PC-3 (cell line): ENCODE measurements at regions not wholly inside any gene's neighbourhood (a gene's known extent, or its start where the extent isn't known, plus 50 kb on each side); places are given as distances from the start of the nearest gene placed in this dataset.

Source experiments
- ATAC-seq: fragments of 200-7000 bp; cut with Tn5 transposase; 2 replicates; pipeline ENCODE4 v1.9.1; 2020; ENCODE audit warnings: mild to moderate bottlenecking, moderate library complexity
- BruUV-seq: library from RNA; stranded (reverse); fragments of 400-500 nt; replicated peaks from 2 replicates; lab custom pipeline; 2021; lab: Mats Ljungman, UMichigan
- CTCF ChIA-PET: fragments of 300-600 bp; sonication (Branson Sonifier 250); formaldehyde crosslinking; loops from one replicate; lab custom pipeline; 2022; ENCODE audit warnings: antibody characterized with exemption; lab: Charles Lee
- POLR2A ChIA-PET: fragments of 300-600 bp; sonication (Branson Sonifier 250); formaldehyde crosslinking; loops from one replicate; lab custom pipeline; 2022; ENCODE audit warnings: antibody characterized with exemption; ENCODE audit not compliant: unreplicated experiment; lab: Charles Lee
- DNase-seq: peaks from one replicate; pipeline ENCODE4 v3.0.0-alpha.2; 2015
- H2AFZ ChIP-seq: fragments of 300-600 bp; sonication (generic); 2 replicates; pipeline ENCODE4 v1.6.0; 2016; ENCODE audit warnings: antibody characterized with exemption, low read length
- H3F3A ChIP-seq: fragments of 300-600 bp; sonication (generic); one replicate; pipeline ENCODE4 v1.6.0; 2017; ENCODE audit warnings: antibody characterized with exemption, low read length, control low read depth, mild to moderate bottlenecking; ENCODE audit not compliant: unreplicated experiment
- H3K27ac ChIP-seq: fragments of 300-600 bp; sonication (generic); 2 replicates; pipeline ENCODE4 v1.5.1; 2016; ENCODE audit warnings: mild to moderate bottlenecking, low read length
- H3K27me3 ChIP-seq: fragments of 300-600 bp; sonication (generic); 2 replicates; pipeline ENCODE4 v1.6.1; 2016; ENCODE audit warnings: low read length, mixed read lengths
- H3K36me3 ChIP-seq: fragments of 300-600 bp; sonication (generic); 2 replicates; pipeline ENCODE4 v1.6.1; 2016; ENCODE audit warnings: low read depth, mixed run types, low read length, mixed read lengths
- H3K4me1 ChIP-seq: fragments of 300-600 bp; sonication (generic); 2 replicates; pipeline ENCODE4 v1.5.1; 2016; ENCODE audit warnings: low read length; ENCODE audit not compliant: insufficient read depth
- H3K4me2 ChIP-seq: fragments of 300-600 bp; sonication (generic); 2 replicates; pipeline ENCODE4 v1.6.0; 2016; ENCODE audit warnings: low read length
- H3K4me3 ChIP-seq: fragments of 300-600 bp; sonication (generic); 2 replicates; pipeline ENCODE4 v1.5.1; 2016; ENCODE audit warnings: mild to moderate bottlenecking, low read length, mixed read lengths
- H3K79me2 ChIP-seq: fragments of 300-600 bp; sonication (generic); 2 replicates; pipeline ENCODE4 v1.6.1; 2017; ENCODE audit warnings: low read length, mixed read lengths
- H3K9ac ChIP-seq: fragments of 300-600 bp; sonication (generic); 2 replicates; pipeline ENCODE4 v1.6.0; 2016; ENCODE audit warnings: mild to moderate bottlenecking, low read length
- H3K9me2 ChIP-seq: fragments of 300-600 bp; sonication (generic); replicated peaks from 2 replicates; pipeline ENCODE4 v1.6.1; 2016; ENCODE audit warnings: mixed run types, low read length, mixed read lengths
- H3K9me3 ChIP-seq: fragments of 300-600 bp; sonication (generic); 2 replicates; pipeline ENCODE4 v1.6.1; 2016; ENCODE audit warnings: low read length, mixed read lengths
- H4K20me1 ChIP-seq: fragments of 300-600 bp; sonication (generic); 2 replicates; pipeline ENCODE4 v1.6.1; 2016; ENCODE audit warnings: low read length, mixed read lengths
- EZH2 ChIP-seq: fragments of 300-600 bp; sonication (generic); IDR thresholded peaks from one replicate; pipeline ENCODE4 v1.6.1; 2017; ENCODE audit warnings: antibody characterized with exemption, mild to moderate bottlenecking, low read length; ENCODE audit not compliant: unreplicated experiment
- EZH2phosphoT487 ChIP-seq: fragments of 300-600 bp; sonication (generic); IDR thresholded peaks from 2 replicates; pipeline ENCODE4 v1.6.1; 2018; ENCODE audit warnings: mild to moderate bottlenecking, antibody characterized with exemption, low read length, borderline replicate concordance
- intact Hi-C: fragments of 100-400 bp; cut with micrococcal nuclease; formaldehyde crosslinking; loops from 2 replicates; pipeline ENCODE4 v1.9.0; 2023
- TF ChIP-seq, protein P1 (sequence below): fragments of 300-600 bp; sonication (generic); conservative IDR thresholded peaks from 2 replicates; pipeline ENCODE4 v1.5.1; 2017; ENCODE audit warnings: antibody characterized with exemption, low read depth, mild to moderate bottlenecking, low read length

DNA sequence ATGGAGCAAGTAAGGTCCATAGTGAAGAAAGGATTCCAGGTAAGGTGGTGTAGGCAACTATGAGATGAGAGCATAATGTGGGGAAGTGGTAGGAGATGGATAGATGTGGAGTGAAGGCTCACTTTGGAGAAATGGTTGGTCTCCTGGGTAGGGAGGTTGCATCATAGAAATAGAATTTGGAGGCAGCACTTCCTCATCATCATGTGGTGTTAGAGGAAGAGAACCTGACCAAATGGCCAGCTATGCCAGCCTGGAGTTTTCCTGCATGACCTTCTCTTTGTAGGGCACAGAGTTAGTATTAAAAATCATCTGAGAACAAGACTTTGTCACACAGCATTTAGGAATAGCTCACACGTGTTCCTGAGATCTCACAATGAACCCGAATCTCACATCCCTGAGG lies 126.7 kb upstream of the CXCL12 start:
- H3K9ac ChIP-seq: no peak overlapping the region
- no peak overlapping the region for H3K4me3 ChIP-seq
- no peaks in the 10 kb centered on the region for H3K9me3 ChIP-seq
- TF ChIP-seq EZH2phosphoT487 (no peak), EZH2 (no peak)
- TF ChIP-seq, protein P1, sequence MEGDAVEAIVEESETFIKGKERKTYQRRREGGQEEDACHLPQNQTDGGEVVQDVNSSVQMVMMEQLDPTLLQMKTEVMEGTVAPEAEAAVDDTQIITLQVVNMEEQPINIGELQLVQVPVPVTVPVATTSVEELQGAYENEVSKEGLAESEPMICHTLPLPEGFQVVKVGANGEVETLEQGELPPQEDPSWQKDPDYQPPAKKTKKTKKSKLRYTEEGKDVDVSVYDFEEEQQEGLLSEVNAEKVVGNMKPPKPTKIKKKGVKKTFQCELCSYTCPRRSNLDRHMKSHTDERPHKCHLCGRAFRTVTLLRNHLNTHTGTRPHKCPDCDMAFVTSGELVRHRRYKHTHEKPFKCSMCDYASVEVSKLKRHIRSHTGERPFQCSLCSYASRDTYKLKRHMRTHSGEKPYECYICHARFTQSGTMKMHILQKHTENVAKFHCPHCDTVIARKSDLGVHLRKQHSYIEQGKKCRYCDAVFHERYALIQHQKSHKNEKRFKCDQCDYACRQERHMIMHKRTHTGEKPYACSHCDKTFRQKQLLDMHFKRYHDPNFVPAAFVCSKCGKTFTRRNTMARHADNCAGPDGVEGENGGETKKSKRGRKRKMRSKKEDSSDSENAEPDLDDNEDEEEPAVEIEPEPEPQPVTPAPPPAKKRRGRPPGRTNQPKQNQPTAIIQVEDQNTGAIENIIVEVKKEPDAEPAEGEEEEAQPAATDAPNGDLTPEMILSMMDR: no peak
- no peaks in the 10 kb centered on the region for H3K79me2 ChIP-seq
- H3K4me1 ChIP-seq: peaks cover 7% of the 10 kb centered on the region; the same call in 1 of the 2 replicates
- ChIA-PET CTCF (no interaction called here), POLR2A (no interaction called here)
- no peak overlapping the region for H2AFZ ChIP-seq
- no peaks in the 10 kb centered on the region for H3K9me2 ChIP-seq
- ATAC-seq (no peak), DNase-seq (no peak)
- H3K27ac ChIP-seq: no peak overlapping the region
- BruUV-seq: no TSS peak
- H3F3A ChIP-seq: no peaks in the 10 kb centered on the region
- intact Hi-C loops: no loop called here
- H3K36me3 ChIP-seq: no peaks in the 10 kb centered on the region
- peaks cover 16% of the 10 kb centered on the region; the same call in 1 of the 2 replicates for H3K27me3 ChIP-seq
- no peaks in the 10 kb centered on the region for H4K20me1 ChIP-seq
- no peak overlapping the region for H3K4me2 ChIP-seq

DNA sequence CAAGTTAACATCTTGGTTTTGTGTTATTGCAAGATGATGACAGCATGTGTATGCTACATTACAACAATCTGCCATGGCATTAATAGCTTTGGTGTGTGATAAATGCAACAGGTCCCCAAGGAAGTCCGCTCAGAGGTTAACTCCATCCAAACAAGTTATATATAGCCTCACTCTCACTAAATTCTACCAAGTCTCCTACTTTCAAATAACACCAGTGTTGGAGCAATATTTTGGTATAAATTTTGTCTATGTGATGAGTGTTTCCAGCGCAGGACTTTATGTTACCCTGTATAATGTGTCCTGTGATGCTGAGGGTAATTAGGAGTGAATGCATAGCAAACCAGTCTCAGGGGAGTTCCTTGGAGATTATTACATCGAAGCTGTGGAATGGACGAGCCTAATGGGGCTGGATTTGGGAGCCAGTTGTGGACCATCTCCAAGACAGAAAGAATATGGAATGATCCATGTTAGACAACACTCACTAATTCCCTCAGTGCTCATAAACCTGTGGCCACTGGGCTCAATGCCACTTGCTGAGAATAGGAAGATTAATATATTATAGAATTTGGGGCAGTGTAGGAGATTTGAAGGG lies 127.6 kb upstream of the CXCL12 start:
- Histone ChIP-seq H3K9me2 (no peaks in the 10 kb centered on the region), H3K4me3 (no peak overlapping the region), H3K27ac (no peak overlapping the region), H4K20me1 (no peaks in the 10 kb centered on the region), H3K27me3 (peaks cover 9% of the 10 kb centered on the region; the same call in 1 of the 2 replicates), H2AFZ (no peak overlapping the region), H3K9me3 (no peaks in the 10 kb centered on the region), H3K79me2 (no peaks in the 10 kb centered on the region), H3K4me1 (peaks cover 7% of the 10 kb centered on the region; the same call in 1 of the 2 replicates), H3F3A (no peaks in the 10 kb centered on the region), H3K9ac (no peak overlapping the region), H3K36me3 (no peaks in the 10 kb centered on the region), H3K4me2 (no peak overlapping the region)
- no TSS peak for BruUV-seq
- ChIA-PET POLR2A (no interaction called here), CTCF (no interaction called here)
- ATAC-seq (no peak), DNase-seq (no peak)
- intact Hi-C loops: no loop called here
- TF ChIP-seq, protein P1: no peak
- no peak for TF ChIP-seq EZH2
- no peak for TF ChIP-seq EZH2phosphoT487

DNA sequence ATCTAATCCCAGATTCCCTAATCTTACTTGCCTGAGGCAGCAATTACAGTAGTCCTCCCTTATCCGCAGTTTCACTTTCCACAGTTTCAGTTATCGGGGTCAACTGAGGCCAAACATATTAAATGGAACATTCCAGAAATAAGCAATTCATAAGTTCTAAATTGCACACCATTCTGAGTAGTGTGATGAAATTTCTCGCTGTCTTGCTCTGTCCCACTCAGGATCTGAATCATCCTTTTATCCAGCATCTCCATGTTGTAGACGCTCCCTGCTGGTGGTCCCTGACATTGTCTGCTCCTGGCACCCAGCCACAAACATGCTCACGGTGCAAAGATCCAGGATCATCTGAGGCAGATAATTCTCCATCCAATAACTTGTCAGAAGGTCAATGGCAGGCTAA lies 128.7 kb upstream of the CXCL12 start:
- H3F3A ChIP-seq: no peaks in the 10 kb centered on the region
- no peak overlapping the region for H2AFZ ChIP-seq
- H3K9me3 ChIP-seq: no peaks in the 10 kb centered on the region
- ATAC-seq (no peak), DNase-seq (no peak)
- no peak overlapping the region for H3K9ac ChIP-seq
- H4K20me1 ChIP-seq: no peaks in the 10 kb centered on the region
- no peaks in the 10 kb centered on the region for H3K9me2 ChIP-seq
- H3K27ac ChIP-seq: no peak overlapping the region
- POLR2A ChIA-PET: no interaction called here
- intact Hi-C loops: no loop called here
- no TSS peak for BruUV-seq
- no peaks in the 10 kb centered on the region for H3K79me2 ChIP-seq
- H3K27me3 ChIP-seq: 0 out of 2 replicates have a peak, but pooled peaks cover 5% of the 10 kb centered on the region
- H3K4me2 ChIP-seq: no peak overlapping the region
- no peaks in the 10 kb centered on the region for H3K36me3 ChIP-seq
- peaks cover 7% of the 10 kb centered on the region; the same call in 1 of the 2 replicates for H3K4me1 ChIP-seq
- no peak for TF ChIP-seq EZH2
- no peak for TF ChIP-seq EZH2phosphoT487
- TF ChIP-seq, protein P1: no peak
- H3K4me3 ChIP-seq: no peak overlapping the region
- CTCF ChIA-PET: no interaction called here
